Keratinocyte (primary cell): ENCODE measurements at regions not wholly inside any gene's neighbourhood (a gene's known extent, or its start where the extent isn't known, plus 50 kb on each side); places are given as distances from the start of the nearest gene placed in this dataset.

Experiments
- DNase-seq: peaks from one replicate; pipeline ENCODE4 v3.0.0-alpha.2; 2011; ENCODE audit warnings: low read depth, missing footprints, low spot score
- FAIRE-seq: peaks from 2 replicates; lab custom pipeline; 2011; peaks lifted over from hg19 to GRCh38; lab: Jason Lieb, UNC
- H2AFZ ChIP-seq: 2 replicates; pipeline ENCODE4 v1.6.0; 2012; ENCODE audit warnings: low read length, control low read depth, inconsistent platforms; ENCODE audit not compliant: control insufficient read depth
- H3K27ac ChIP-seq: 2 replicates; pipeline ENCODE4 v1.5.1; 2011; ENCODE audit warnings: low read length; ENCODE audit not compliant: control insufficient read depth, insufficient read depth
- H3K27me3 ChIP-seq: 3 replicates; pipeline ENCODE4 v1.6.0; 2011; ENCODE audit warnings: low read length; ENCODE audit not compliant: control insufficient read depth, insufficient read depth; ENCODE audit errors: extremely low read depth
- H3K36me3 ChIP-seq, 2 experiments: 2 replicates in 1 of 2; 3 replicates in 1 of 2; pipeline ENCODE4 v1.5.1; 2011; ENCODE audit warnings: low read length in 2 of 2, mild to moderate bottlenecking in 1 of 2; ENCODE audit not compliant: control insufficient read depth in 2 of 2, insufficient read depth in 2 of 2; ENCODE audit errors: extremely low read depth in 1 of 2
- H3K4me1 ChIP-seq: 3 replicates; pipeline ENCODE4 v1.5.1; 2011; ENCODE audit warnings: low read length; ENCODE audit not compliant: control insufficient read depth, insufficient read depth; ENCODE audit errors: extremely low read depth
- H3K4me2 ChIP-seq: 3 replicates; pipeline ENCODE4 v1.6.0; 2011; ENCODE audit warnings: low read depth, low read length; ENCODE audit not compliant: control insufficient read depth, insufficient read depth; ENCODE audit errors: extremely low read depth
- H3K4me3 ChIP-seq, 3 experiments: fragments of 200-600 bp in 1 of 3; sonication (generic) in 1 of 3; 2 replicates in 2 of 3; 3 replicates in 1 of 3; pipeline ENCODE4 v1.5.1; 2011 to 2016; ENCODE audit warnings: low read length in 3 of 3, mild to moderate bottlenecking in 3 of 3, control low read depth in 2 of 3, inconsistent platforms in 1 of 3, low read depth in 1 of 3, mixed read lengths in 1 of 3, mixed run types in 1 of 3, moderate library complexity in 1 of 3; ENCODE audit not compliant: control insufficient read depth in 2 of 3, insufficient read depth in 2 of 3; ENCODE audit errors: extremely low read depth in 1 of 3
- H3K79me2 ChIP-seq: 2 replicates; pipeline ENCODE4 v1.6.0; 2012; ENCODE audit warnings: low read length; ENCODE audit not compliant: control insufficient read depth, insufficient read depth
- H3K9ac ChIP-seq: 3 replicates; pipeline ENCODE4 v1.6.0; 2011; ENCODE audit warnings: low read length; ENCODE audit not compliant: control insufficient read depth, insufficient read depth; ENCODE audit errors: extremely low read depth
- H3K9me1 ChIP-seq: 3 replicates; pipeline ENCODE4 v1.6.0; 2011; ENCODE audit warnings: low read length; ENCODE audit not compliant: control insufficient read depth, insufficient read depth; ENCODE audit errors: extremely low read depth
- H3K9me3 ChIP-seq: 2 replicates; pipeline ENCODE4 v1.5.1; 2012; ENCODE audit warnings: low read depth, low read length; ENCODE audit not compliant: control insufficient read depth
- H4K20me1 ChIP-seq: 3 replicates; pipeline ENCODE4 v1.6.0; 2011; ENCODE audit warnings: low read length; ENCODE audit not compliant: control insufficient read depth, insufficient read depth; ENCODE audit errors: extremely low read depth
- EZH2 ChIP-seq: IDR thresholded peaks from one replicate; pipeline ENCODE4 v1.6.1; 2012; ENCODE audit warnings: inconsistent platforms, mild to moderate bottlenecking, low read length, moderate library complexity
- dilution Hi-C: fragments of 300-500 bp; cut with MboI; formaldehyde crosslinking; loops from one replicate; pipeline ENCODE4 v1.7.0; 2020; ENCODE audit warnings: low sequenced_read_pairs; ENCODE audit not compliant: extremely low pct_ligation_motif_present
- TF ChIP-seq, protein P1 (sequence below), 3 experiments: IDR thresholded peaks in 1 of 3; conservative IDR thresholded peaks in 1 of 3; optimal IDR thresholded peaks in 1 of 3; 2 replicates in 2 of 3; 3 replicates in 1 of 3; pipeline versions ENCODE3 to v1.5.1; 2011; ENCODE audit warnings: low read length in 3 of 3, mild to moderate bottlenecking in 3 of 3, moderate library complexity in 2 of 3, control low read depth in 1 of 3, inconsistent platforms in 1 of 3; ENCODE audit not compliant: insufficient read depth in 2 of 3; ENCODE audit errors: extremely low read depth in 1 of 3

DNA sequence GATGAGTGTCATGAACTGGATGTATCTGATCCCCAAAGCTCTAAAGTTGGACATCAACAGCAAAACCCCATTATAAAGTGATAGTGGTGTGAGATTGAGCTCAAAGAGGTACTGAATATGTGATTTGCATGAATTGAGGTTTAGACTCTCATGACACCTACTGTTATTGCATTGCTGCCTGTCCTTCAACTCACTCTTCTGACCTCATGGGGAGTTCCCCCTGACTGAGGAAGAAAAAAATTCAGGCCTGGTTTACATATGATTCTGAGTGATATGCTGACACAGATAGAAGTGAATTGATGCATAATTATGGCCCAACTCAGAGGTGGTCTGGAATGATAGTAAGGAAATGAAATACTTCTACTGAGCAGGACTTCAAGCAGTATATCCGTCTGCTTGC is 76.2 kb upstream of the CHD1 start:
- H3K9ac ChIP-seq, result no peak overlapping the region
- H2AFZ ChIP-seq, result no peak overlapping the region
- DNase-seq, result no peak
- no peak for TF ChIP-seq EZH2
- TF ChIP-seq, protein P1, sequence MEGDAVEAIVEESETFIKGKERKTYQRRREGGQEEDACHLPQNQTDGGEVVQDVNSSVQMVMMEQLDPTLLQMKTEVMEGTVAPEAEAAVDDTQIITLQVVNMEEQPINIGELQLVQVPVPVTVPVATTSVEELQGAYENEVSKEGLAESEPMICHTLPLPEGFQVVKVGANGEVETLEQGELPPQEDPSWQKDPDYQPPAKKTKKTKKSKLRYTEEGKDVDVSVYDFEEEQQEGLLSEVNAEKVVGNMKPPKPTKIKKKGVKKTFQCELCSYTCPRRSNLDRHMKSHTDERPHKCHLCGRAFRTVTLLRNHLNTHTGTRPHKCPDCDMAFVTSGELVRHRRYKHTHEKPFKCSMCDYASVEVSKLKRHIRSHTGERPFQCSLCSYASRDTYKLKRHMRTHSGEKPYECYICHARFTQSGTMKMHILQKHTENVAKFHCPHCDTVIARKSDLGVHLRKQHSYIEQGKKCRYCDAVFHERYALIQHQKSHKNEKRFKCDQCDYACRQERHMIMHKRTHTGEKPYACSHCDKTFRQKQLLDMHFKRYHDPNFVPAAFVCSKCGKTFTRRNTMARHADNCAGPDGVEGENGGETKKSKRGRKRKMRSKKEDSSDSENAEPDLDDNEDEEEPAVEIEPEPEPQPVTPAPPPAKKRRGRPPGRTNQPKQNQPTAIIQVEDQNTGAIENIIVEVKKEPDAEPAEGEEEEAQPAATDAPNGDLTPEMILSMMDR (optimal IDR thresholded peaks at IDR 0.05 in 1 of 3, IDR thresholded peaks at IDR 0.05 in 1 of 3, conservative IDR thresholded peaks at IDR 0.05 in 1 of 3; ENCODE audit: extremely low read depth in 1 of 3, insufficient read depth in 2 of 3, low read length in 3 of 3), result no peak
- dilution Hi-C loops, result no loop called here
- no peak overlapping the region for H3K27ac ChIP-seq
- no peak overlapping the region for H3K4me3 ChIP-seq
- no peaks in the 10 kb centered on the region for H3K9me1 ChIP-seq
- H3K4me2 ChIP-seq, result no peak overlapping the region
- no peaks in the 10 kb centered on the region for H3K79me2 ChIP-seq
- no peaks in the 10 kb centered on the region for H4K20me1 ChIP-seq
- no peaks in the 10 kb centered on the region for H3K36me3 ChIP-seq
- H3K4me1 ChIP-seq, result no peaks in the 10 kb centered on the region
- no peaks in the 10 kb centered on the region for H3K27me3 ChIP-seq
- FAIRE-seq, result no peak
- no peaks in the 10 kb centered on the region for H3K9me3 ChIP-seq

DNA sequence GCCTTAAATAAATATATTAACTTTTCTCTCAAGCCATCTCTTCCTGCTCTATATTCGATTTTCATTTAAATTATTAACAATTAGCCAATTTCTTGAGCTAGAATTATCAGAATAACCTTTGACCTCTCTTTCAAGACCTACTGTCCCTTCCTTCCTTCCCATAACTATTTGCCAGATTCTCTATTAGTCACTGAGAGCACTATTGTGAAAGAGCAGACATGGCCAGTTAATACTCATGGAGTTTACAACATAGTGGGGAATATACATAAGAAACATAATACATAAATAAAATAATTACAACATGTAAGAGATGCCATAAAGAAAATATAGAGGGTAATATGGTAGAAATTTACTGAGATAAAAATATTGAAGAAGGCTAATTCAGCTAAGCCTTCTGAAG is 72.1 kb upstream of the CHD1 start:
- Histone ChIP-seq H2AFZ (no peak overlapping the region), H4K20me1 (no peaks in the 10 kb centered on the region), H3K9me1 (no peaks in the 10 kb centered on the region), H3K79me2 (no peaks in the 10 kb centered on the region), H3K4me2 (no peak overlapping the region), H3K27me3 (no peaks in the 10 kb centered on the region), H3K9me3 (no peaks in the 10 kb centered on the region), H3K36me3 (no peaks in the 10 kb centered on the region), H3K4me3 (no peak overlapping the region), H3K27ac (no peak overlapping the region), H3K9ac (no peak overlapping the region), H3K4me1 (no peaks in the 10 kb centered on the region)
- TF ChIP-seq EZH2, result no peak
- TF ChIP-seq, protein P1 (optimal IDR thresholded peaks at IDR 0.05 in 1 of 3, IDR thresholded peaks at IDR 0.05 in 1 of 3, conservative IDR thresholded peaks at IDR 0.05 in 1 of 3; ENCODE audit: extremely low read depth in 1 of 3, insufficient read depth in 2 of 3, low read length in 3 of 3), result no peak
- no peak for DNase-seq
- FAIRE-seq, result no peak
- dilution Hi-C loops, result no loop called here
